ENCODE measurements at regions not wholly inside any gene's neighbourhood (a gene's known extent, or its start where the extent isn't known, plus 50 kb on each side); places are given as distances from the start of the nearest gene placed in this dataset.

DNA sequence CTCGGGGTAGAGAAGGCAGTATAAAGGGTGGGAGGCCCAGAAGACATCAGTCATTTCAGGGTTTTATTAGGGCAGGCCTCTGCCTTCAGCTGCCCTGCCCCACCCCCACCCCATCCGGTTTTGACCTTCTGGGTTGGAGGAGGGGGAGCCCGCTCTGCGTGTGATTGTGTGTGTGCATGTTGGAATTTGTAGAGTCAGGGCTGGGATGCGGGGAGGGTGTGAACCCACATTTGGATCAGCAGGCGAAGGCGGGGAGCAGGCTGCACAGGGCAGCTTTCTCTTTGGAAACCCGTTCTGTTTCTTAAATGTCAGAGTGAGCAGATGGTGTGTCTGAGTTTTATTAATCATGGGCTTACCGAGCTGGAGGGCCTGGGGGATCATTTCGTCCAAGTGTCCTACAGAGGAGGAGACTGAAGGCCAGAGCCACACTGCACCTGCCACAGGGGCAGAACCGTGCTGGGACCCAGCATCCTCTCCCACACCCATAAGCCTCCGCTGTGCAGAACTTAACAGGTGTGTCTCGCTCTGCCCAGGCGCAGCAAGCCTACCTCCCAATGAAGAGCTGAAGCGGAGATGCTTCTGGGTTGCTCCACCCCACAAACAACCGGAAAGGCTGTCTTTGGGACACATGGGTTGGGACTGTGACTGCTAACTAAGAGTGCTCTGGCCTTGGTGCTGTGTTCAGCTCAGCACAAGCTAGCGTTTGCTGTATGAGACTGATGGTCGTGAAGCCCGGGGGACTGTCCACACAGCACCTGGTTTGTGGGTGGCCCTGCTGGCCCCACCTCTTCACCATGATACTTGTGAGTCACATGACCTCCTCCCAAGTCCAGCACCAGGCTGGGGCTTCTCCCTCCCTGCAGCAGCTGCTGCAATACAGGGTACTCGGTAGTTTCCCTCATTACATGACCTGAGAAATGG, 70.9 kb upstream of the GSE1 start:
- Histone ChIP-seq H3K4me2 (ENCODE audit: low read depth, low read length) (no peak overlapping the region), H2BK5ac (ENCODE audit: low read depth, low read length, poor library complexity, severe bottlenecking) (no peak overlapping the region), H2BK120ac (ENCODE audit: low read depth, low read length) (no peak overlapping the region), H3K27me3 (ENCODE audit: control insufficient read depth, insufficient read depth, low read length) (no peaks in the 10 kb centered on the region), H3K9me3 (ENCODE audit: control insufficient read depth, insufficient read depth, low read length) (peaks cover 11% of the 10 kb centered on the region), H3K14ac (replicated peaks; ENCODE audit: low read depth, low read length) (no peak overlapping the region; the same call in 1 of the 2 replicates), H2AK5ac (ENCODE audit: low read depth, low read length) (0 out of 2 replicates have a peak overlapping the region, but pooled peaks have one; percentile 50), H3K4ac (ENCODE audit: low read depth, low read length) (no peak overlapping the region), H2BK15ac (ENCODE audit: low read depth, low read length) (no peak overlapping the region), H2BK20ac (ENCODE audit: low read depth, low read length) (no peak overlapping the region), H4K20me1 (ENCODE audit: insufficient read depth, low read length) (peaks cover 29% of the 10 kb centered on the region), H3K4me3 (ENCODE audit: insufficient read depth, low read depth, low read length) (no peak overlapping the region), H3K18ac (ENCODE audit: low read depth, low read length) (no peak overlapping the region), H2AFZ (replicated peaks; ENCODE audit: low read length, poor library complexity) (peak overlapping the region; percentile 28), H3K79me1 (ENCODE audit: low read depth in 1 of 2, low read length in 2 of 2) (peaks cover 7 to 36% of the 10 kb centered on the region in 2 experiments; a peak in 3 of 4 replicates), H4K8ac (ENCODE audit: low read depth in 2 of 2, low read length in 2 of 2) (no peak overlapping the region), H3K9ac (ENCODE audit: low read depth, low read length) (no peak overlapping the region), H4K5ac (ENCODE audit: low read depth, low read length) (no peak overlapping the region), H3K4me1 (ENCODE audit: control insufficient read depth, insufficient read depth, low read length) (peaks cover 4% of the 10 kb centered on the region; the same call in 1 of the 2 replicates), H4K91ac (ENCODE audit: insufficient read depth, low read depth, low read length) (no peak overlapping the region), H2AK9ac (replicated peaks; ENCODE audit: low read depth, low read length, poor library complexity) (peak overlapping the region; percentile 13), H3K27ac (ENCODE audit: insufficient read depth, low read length) (no peak overlapping the region), H3K36me3 (ENCODE audit: control insufficient read depth, insufficient read depth, low read length) (peaks cover 4% of the 10 kb centered on the region; the same call in 1 of the 2 replicates), H3K23ac (ENCODE audit: low read depth, low read length) (no peak overlapping the region), H3K9me1 (ENCODE audit: insufficient read depth, low read length) (peaks cover 10% of the 10 kb centered on the region; the same call in 1 of the 2 replicates), H3K56ac (ENCODE audit: extremely low read depth, insufficient read depth, low read length) (no peak overlapping the region)
- WGBS, 2 experiments (ENCODE audit: extremely low coverage in 2 of 2, insufficient read length in 1 of 2) = 77% methylated on average over 12 of the region's 20 CpGs; no CpG with 5 or more reads in 1 of the 2 experiments
- dilution Hi-C loops (cut with HindIII; ENCODE audit: low sequenced_read_pairs, unreplicated experiment) = no loop called here
- ChIA-PET POLR2A (ENCODE audit: unreplicated experiment) (no interaction called here), CTCF (interaction anchor here (0.7 kb wide), 1 partner anchor 12 kb away, joined by 3 read pairs; no protein-coding TSS in a partner anchor)
- BruUV-seq (replicated peaks) = no TSS peak
- no peak; the same call in 1 of the 2 replicates for ATAC-seq (ENCODE audit: low read depth)
- intact Hi-C loops (cut with micrococcal nuclease) = no loop called here
- TF ChIP-seq MAFK (IDR thresholded peaks at IDR 0.05; ENCODE audit: low read depth, low read length) (no peak), MAZ (IDR thresholded peaks at IDR 0.05; ENCODE audit: borderline replicate concordance, low read depth, low read length) (no peak), ELK1 (IDR thresholded peaks at IDR 0.05; ENCODE audit: borderline replicate concordance, low read depth, low read length) (no peak), NFE2L2 (IDR thresholded peaks at IDR 0.05; ENCODE audit: low read depth, low read length) (no peak), RAD21 (IDR thresholded peaks at IDR 0.05; ENCODE audit: low read length) (no peak), RFX5 (IDR thresholded peaks at IDR 0.05; ENCODE audit: low read depth, low read length) (no peak), POLR2A (IDR thresholded peaks at IDR 0.05; ENCODE audit: low read depth, low read length) (no peak)
- in situ Hi-C loops (cut with MboI; ENCODE audit: low sequenced_read_pairs) = no loop called here
- no peak for DNase-seq

All from IMR-90 (cell line).